Neural cell (in vitro differentiated cells): ENCODE measurements at regions not wholly inside any gene's neighbourhood (a gene's known extent, or its start where the extent isn't known, plus 50 kb on each side); places are given as distances from the start of the nearest gene placed in this dataset.

ENCODE experiments used
- CTCF ChIP-seq: fragments of 450-650 bp; IDR thresholded peaks from 2 replicates; pipeline ENCODE4 v1.5.1; 2014; ENCODE audit warnings: antibody characterized with exemption, mild to moderate bottlenecking, moderate library complexity; ENCODE audit not compliant: poor library complexity, severe bottlenecking
- EP300 ChIP-seq: fragments of 450-650 bp; conservative IDR thresholded peaks from 2 replicates; pipeline ENCODE4 v1.6.1; 2014; ENCODE audit warnings: antibody characterized with exemption, mild to moderate bottlenecking, moderate library complexity; ENCODE audit not compliant: poor library complexity, severe bottlenecking
- EZH2 ChIP-seq: fragments of 200-600, 300-800 bp; shearing (Covaris generic), sonication (generic); IDR thresholded peaks from 2 replicates; pipeline ENCODE4 v1.6.1; 2014; ENCODE audit warnings: antibody characterized with exemption, low read length, borderline replicate concordance, mild to moderate bottlenecking; ENCODE audit not compliant: insufficient read depth, poor library complexity, severe bottlenecking
- POLR2AphosphoS5 ChIP-seq: IDR thresholded peaks from 2 replicates; pipeline ENCODE4 v1.6.1; 2012

GRCh38 chr15:47399100-47399499, 318.2 kb upstream of the SEMA6D start:
- TF ChIP-seq CTCF (no peak), POLR2AphosphoS5 (no peak), EP300 (no peak), EZH2 (no peak)
